ENCODE measurements at regions not wholly inside any gene's neighbourhood (a gene's known extent, or its start where the extent isn't known, plus 50 kb on each side); places are given as distances from the start of the nearest gene placed in this dataset.
A peak's percentile ranks its signal among the peaks of the same experiment; 100 is the strongest.

GRCh38 chr17:68732301-68732749 is 131.2 kb upstream of the FAM20A start:
- no peaks in the 10 kb centered on the region for H3K27me3 ChIP-seq (ENCODE audit: control insufficient read depth, insufficient read depth, low read length)
- no peak for DNase-seq (ENCODE audit: low read depth in 4 of 6, low spot score in 6 of 6)
- H3K4me3 ChIP-seq (ENCODE audit: low read depth, low read length): no peak overlapping the region
- no peaks in the 10 kb centered on the region for H3K4me1 ChIP-seq (ENCODE audit: control insufficient read depth, insufficient read depth, low read length)
- no peak overlapping the region for H3K27ac ChIP-seq (ENCODE audit: low read depth, low read length)
- no peaks in the 10 kb centered on the region for H3K36me3 ChIP-seq (ENCODE audit: control insufficient read depth, insufficient read depth, low read length)
- no peaks in the 10 kb centered on the region for H3K9me3 ChIP-seq (ENCODE audit: control insufficient read depth, insufficient read depth, low read length)

GRCh38 chr17:68731465-68731864 is 130.3 kb upstream of the FAM20A start:
- Histone ChIP-seq H3K4me3 (ENCODE audit: low read depth, low read length) (no peak overlapping the region), H3K9me3 (ENCODE audit: control insufficient read depth, insufficient read depth, low read length) (no peaks in the 10 kb centered on the region), H3K4me1 (ENCODE audit: control insufficient read depth, insufficient read depth, low read length) (no peaks in the 10 kb centered on the region), H3K27ac (ENCODE audit: low read depth, low read length) (no peak overlapping the region), H3K27me3 (ENCODE audit: control insufficient read depth, insufficient read depth, low read length) (no peaks in the 10 kb centered on the region), H3K36me3 (ENCODE audit: control insufficient read depth, insufficient read depth, low read length) (no peaks in the 10 kb centered on the region)
- 100% methylated on average over 1 of the region's 4 CpGs for WGBS (ENCODE audit: insufficient coverage)
- no peak for DNase-seq (ENCODE audit: low read depth in 4 of 6, low spot score in 6 of 6)

GRCh38 chr17:68719431-68719830 is 118.3 kb upstream of the FAM20A start:
- no peak overlapping the region for H3K4me3 ChIP-seq (ENCODE audit: low read depth, low read length)
- WGBS (ENCODE audit: insufficient coverage): no CpG with 5 or more reads among the region's 2 CpGs
- no peaks in the 10 kb centered on the region for H3K36me3 ChIP-seq (ENCODE audit: control insufficient read depth, insufficient read depth, low read length)
- H3K9me3 ChIP-seq (ENCODE audit: control insufficient read depth, insufficient read depth, low read length): no peaks in the 10 kb centered on the region
- H3K27me3 ChIP-seq (ENCODE audit: control insufficient read depth, insufficient read depth, low read length): no peaks in the 10 kb centered on the region
- H3K27ac ChIP-seq (ENCODE audit: low read depth, low read length): no peak overlapping the region
- no peaks in the 10 kb centered on the region for H3K4me1 ChIP-seq (ENCODE audit: control insufficient read depth, insufficient read depth, low read length)
- DNase-seq (ENCODE audit: low read depth in 4 of 6, low spot score in 6 of 6): peak in 1 of 6 donors; percentile 45

GRCh38 chr17:68718926-68719325 is 117.8 kb upstream of the FAM20A start:
- H3K9me3 ChIP-seq (ENCODE audit: control insufficient read depth, insufficient read depth, low read length): no peaks in the 10 kb centered on the region
- no peaks in the 10 kb centered on the region for H3K4me1 ChIP-seq (ENCODE audit: control insufficient read depth, insufficient read depth, low read length)
- no CpG with 5 or more reads among the region's 2 CpGs for WGBS (ENCODE audit: insufficient coverage)
- H3K27me3 ChIP-seq (ENCODE audit: control insufficient read depth, insufficient read depth, low read length): no peaks in the 10 kb centered on the region
- H3K4me3 ChIP-seq (ENCODE audit: low read depth, low read length): no peak overlapping the region
- H3K36me3 ChIP-seq (ENCODE audit: control insufficient read depth, insufficient read depth, low read length): no peaks in the 10 kb centered on the region
- H3K27ac ChIP-seq (ENCODE audit: low read depth, low read length): no peak overlapping the region
- no peak for DNase-seq (ENCODE audit: low read depth in 4 of 6, low spot score in 6 of 6)

GRCh38 chr17:68718465-68718864 is 117.3 kb upstream of the FAM20A start:
- Histone ChIP-seq H3K4me3 (ENCODE audit: low read depth, low read length) (no peak overlapping the region), H3K27me3 (ENCODE audit: control insufficient read depth, insufficient read depth, low read length) (no peaks in the 10 kb centered on the region), H3K27ac (ENCODE audit: low read depth, low read length) (no peak overlapping the region), H3K36me3 (ENCODE audit: control insufficient read depth, insufficient read depth, low read length) (no peaks in the 10 kb centered on the region), H3K4me1 (ENCODE audit: control insufficient read depth, insufficient read depth, low read length) (no peaks in the 10 kb centered on the region), H3K9me3 (ENCODE audit: control insufficient read depth, insufficient read depth, low read length) (no peaks in the 10 kb centered on the region)
- DNase-seq (ENCODE audit: low read depth in 4 of 6, low spot score in 6 of 6): no peak

- no peaks in the 10 kb centered on the region for H3K36me3 ChIP-seq (ENCODE audit: control insufficient read depth, insufficient read depth, low read length)
- H3K27ac ChIP-seq (ENCODE audit: low read depth, low read length): no peak overlapping the region
- WGBS (ENCODE audit: insufficient coverage): no CpG with 5 or more reads among the region's 2 CpGs
- no peaks in the 10 kb centered on the region for H3K9me3 ChIP-seq (ENCODE audit: control insufficient read depth, insufficient read depth, low read length)
- no peak overlapping the region for H3K4me3 ChIP-seq (ENCODE audit: low read depth, low read length)
- no peaks in the 10 kb centered on the region for H3K4me1 ChIP-seq (ENCODE audit: control insufficient read depth, insufficient read depth, low read length)
- no peaks in the 10 kb centered on the region for H3K27me3 ChIP-seq (ENCODE audit: control insufficient read depth, insufficient read depth, low read length)
- no peak for DNase-seq (ENCODE audit: low read depth in 4 of 6, low spot score in 6 of 6)
Observed at GRCh38 chr17:68714676-68715075, 113.5 kb upstream of the FAM20A start.

- DNase-seq (ENCODE audit: low read depth in 4 of 6, low spot score in 6 of 6): no peak
- WGBS (ENCODE audit: insufficient coverage): 94% methylated on average over 3 of the region's 4 CpGs
- H3K36me3 ChIP-seq (ENCODE audit: control insufficient read depth, insufficient read depth, low read length): no peaks in the 10 kb centered on the region
Observed at GRCh38 chr17:68711858-68712257, 110.7 kb upstream of the FAM20A start.

GRCh38 chr17:68710976-68711375 is 109.8 kb upstream of the FAM20A start:
- no peak for DNase-seq (ENCODE audit: low read depth in 4 of 6, low spot score in 6 of 6)
- no peak overlapping the region for H3K4me3 ChIP-seq (ENCODE audit: low read depth, low read length)
- no peaks in the 10 kb centered on the region for H3K36me3 ChIP-seq (ENCODE audit: control insufficient read depth, insufficient read depth, low read length)
- WGBS (ENCODE audit: insufficient coverage): 100% methylated on average over 1 of the region's 1 CpG
- H3K27me3 ChIP-seq (ENCODE audit: control insufficient read depth, insufficient read depth, low read length): no peaks in the 10 kb centered on the region
- peak overlapping the region; percentile 57 for H3K27ac ChIP-seq (ENCODE audit: low read depth, low read length)
- peaks cover 6% of the 10 kb centered on the region for H3K4me1 ChIP-seq (ENCODE audit: control insufficient read depth, insufficient read depth, low read length)
- no peaks in the 10 kb centered on the region for H3K9me3 ChIP-seq (ENCODE audit: control insufficient read depth, insufficient read depth, low read length)

More at GRCh38 chr17:68711858-68712257, 110.7 kb upstream of the FAM20A start:
- no peaks in the 10 kb centered on the region for H3K27me3 ChIP-seq (ENCODE audit: control insufficient read depth, insufficient read depth, low read length)
- no peaks in the 10 kb centered on the region for H3K9me3 ChIP-seq (ENCODE audit: control insufficient read depth, insufficient read depth, low read length)
- H3K27ac ChIP-seq (ENCODE audit: low read depth, low read length): peak overlapping the region; percentile 57
- H3K4me3 ChIP-seq (ENCODE audit: low read depth, low read length): no peak overlapping the region
- H3K4me1 ChIP-seq (ENCODE audit: control insufficient read depth, insufficient read depth, low read length): peaks cover 6% of the 10 kb centered on the region

GRCh38 chr17:68710035-68710780 is 109.0 kb upstream of the FAM20A start:
- no CpG with 5 or more reads among the region's 11 CpGs for WGBS (ENCODE audit: insufficient coverage)
- no peaks in the 10 kb centered on the region for H3K9me3 ChIP-seq (ENCODE audit: control insufficient read depth, insufficient read depth, low read length)
- H3K27ac ChIP-seq (ENCODE audit: low read depth, low read length): peak overlapping the region; percentile 57
- no peaks in the 10 kb centered on the region for H3K36me3 ChIP-seq (ENCODE audit: control insufficient read depth, insufficient read depth, low read length)
- H3K4me3 ChIP-seq (ENCODE audit: low read depth, low read length): no peak overlapping the region
- H3K27me3 ChIP-seq (ENCODE audit: control insufficient read depth, insufficient read depth, low read length): no peaks in the 10 kb centered on the region
- DNase-seq (ENCODE audit: low read depth in 4 of 6, low spot score in 6 of 6): peak in 2 of 6 donors; percentile 55 to 72
- peaks cover 6% of the 10 kb centered on the region for H3K4me1 ChIP-seq (ENCODE audit: control insufficient read depth, insufficient read depth, low read length)

GRCh38 chr17:68709461-68709860 is 108.3 kb upstream of the FAM20A start:
- Histone ChIP-seq H3K27ac (ENCODE audit: low read depth, low read length) (peak overlapping the region; percentile 57), H3K27me3 (ENCODE audit: control insufficient read depth, insufficient read depth, low read length) (no peaks in the 10 kb centered on the region), H3K36me3 (ENCODE audit: control insufficient read depth, insufficient read depth, low read length) (no peaks in the 10 kb centered on the region), H3K4me1 (ENCODE audit: control insufficient read depth, insufficient read depth, low read length) (peaks cover 6% of the 10 kb centered on the region), H3K9me3 (ENCODE audit: control insufficient read depth, insufficient read depth, low read length) (no peaks in the 10 kb centered on the region), H3K4me3 (ENCODE audit: low read depth, low read length) (no peak overlapping the region)
- DNase-seq (ENCODE audit: low read depth in 4 of 6, low spot score in 6 of 6): no peak
- 92% methylated on average over 6 of the region's 6 CpGs for WGBS (ENCODE audit: insufficient coverage)

Data from spinal cord (tissue), 9 donors.